Tibial artery (tissue), 4 donors: ENCODE measurements at regions not wholly inside any gene's neighbourhood (a gene's known extent, or its start where the extent isn't known, plus 50 kb on each side); places are given as distances from the start of the nearest gene placed in this dataset.
"Not testable (repeated sequence)": the region's sequence is repeated elsewhere in the genome, so short reads cannot be mapped to it uniquely, and the experiment has no call there.

Experiments
- DNase-seq, 2 donors: peaks; one replicate each; pipeline ENCODE4 v3.0.0-alpha.2; 2019
- H3K27ac ChIP-seq, 2 donors: fragments of 200-600 bp; sonication (generic) in 1 of 2; 1 replicate in 1 of 2; 2 replicates in 1 of 2; pipeline ENCODE4 v1.5.1; 2018 to 2019; ENCODE audit warnings: mild to moderate bottlenecking in 1 of 2
- H3K27me3 ChIP-seq, 2 donors: fragments of 200-600 bp; sonication (generic) in 1 of 2; one replicate each; pipeline versions ENCODE4 v1.5.1 to v1.6.0; 2016 to 2019
- H3K36me3 ChIP-seq, 3 donors: fragments of 200-600 bp; sonication (generic) in 2 of 3; one replicate each; pipeline ENCODE4 v1.5.1; 2016 to 2019; ENCODE audit warnings: mild to moderate bottlenecking in 2 of 3
- H3K4me1 ChIP-seq, 4 donors: fragments of 200-600 bp; sonication (generic) in 2 of 4; 1 replicate in 3 of 4; 2 replicates in 1 of 4; pipeline ENCODE4 v1.5.1; 2016 to 2019
- H3K4me3 ChIP-seq, 2 donors: fragments of 200-600 bp; sonication (generic) in 1 of 2; 1 replicate in 1 of 2; 2 replicates in 1 of 2; pipeline ENCODE4 v1.5.1; 2018 to 2019; ENCODE audit warnings: mild to moderate bottlenecking in 2 of 2
- H3K9me3 ChIP-seq, 3 donors: fragments of 200-600 bp; sonication (generic) in 1 of 3; one replicate each; pipeline ENCODE4 v1.5.1; 2016 to 2019
- intact Hi-C: fragments of 100-400 bp; cut with DNase I; formaldehyde crosslinking; loops from one replicate; pipeline ENCODE4 v1.15.0; 2023; ENCODE audit warnings: low total_unique reads
- TF ChIP-seq, protein P1 (sequence below), 2 experiments: fragments of 200-600 bp in 1 of 2; fragments of 450-650 bp in 1 of 2; IDR thresholded peaks; one replicate each; pipeline ENCODE4 v1.5.1; 2017 to 2019; ENCODE audit warnings: antibody characterized with exemption in 2 of 2, mild to moderate bottlenecking in 1 of 2, moderate library complexity in 1 of 2

DNA sequence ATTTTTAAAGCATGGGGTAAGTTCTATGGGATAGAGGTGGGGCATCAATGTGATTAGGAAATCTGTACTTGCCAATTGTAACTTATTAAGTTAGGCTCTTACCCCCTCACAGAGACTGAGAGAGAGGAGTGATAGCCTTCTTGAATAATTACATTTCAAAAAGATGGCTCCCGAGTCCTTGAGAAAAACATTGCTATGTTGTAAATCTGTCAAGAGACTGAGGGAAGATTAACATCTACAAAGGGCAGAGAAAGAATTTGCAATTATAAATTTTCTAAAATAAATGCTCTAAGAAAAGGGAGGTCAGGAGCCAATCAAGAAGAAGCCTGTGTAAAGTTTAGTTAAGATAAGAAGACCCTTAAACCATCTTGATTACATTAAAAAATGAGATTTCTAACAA is 1570.8 kb downstream of the OLFM4 start:
- intact Hi-C loops, result no loop called here
- no peak for DNase-seq
- Histone ChIP-seq H3K4me3 (no peak overlapping the region), H3K4me1 (no peaks in the 10 kb centered on the region), H3K27me3 (no peaks in the 10 kb centered on the region), H3K27ac (no peak overlapping the region), H3K36me3 (no peaks in the 10 kb centered on the region), H3K9me3 (no peaks in the 10 kb centered on the region)
- TF ChIP-seq, protein P1, sequence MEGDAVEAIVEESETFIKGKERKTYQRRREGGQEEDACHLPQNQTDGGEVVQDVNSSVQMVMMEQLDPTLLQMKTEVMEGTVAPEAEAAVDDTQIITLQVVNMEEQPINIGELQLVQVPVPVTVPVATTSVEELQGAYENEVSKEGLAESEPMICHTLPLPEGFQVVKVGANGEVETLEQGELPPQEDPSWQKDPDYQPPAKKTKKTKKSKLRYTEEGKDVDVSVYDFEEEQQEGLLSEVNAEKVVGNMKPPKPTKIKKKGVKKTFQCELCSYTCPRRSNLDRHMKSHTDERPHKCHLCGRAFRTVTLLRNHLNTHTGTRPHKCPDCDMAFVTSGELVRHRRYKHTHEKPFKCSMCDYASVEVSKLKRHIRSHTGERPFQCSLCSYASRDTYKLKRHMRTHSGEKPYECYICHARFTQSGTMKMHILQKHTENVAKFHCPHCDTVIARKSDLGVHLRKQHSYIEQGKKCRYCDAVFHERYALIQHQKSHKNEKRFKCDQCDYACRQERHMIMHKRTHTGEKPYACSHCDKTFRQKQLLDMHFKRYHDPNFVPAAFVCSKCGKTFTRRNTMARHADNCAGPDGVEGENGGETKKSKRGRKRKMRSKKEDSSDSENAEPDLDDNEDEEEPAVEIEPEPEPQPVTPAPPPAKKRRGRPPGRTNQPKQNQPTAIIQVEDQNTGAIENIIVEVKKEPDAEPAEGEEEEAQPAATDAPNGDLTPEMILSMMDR (IDR thresholded peaks at IDR 0.05), result no peak

DNA sequence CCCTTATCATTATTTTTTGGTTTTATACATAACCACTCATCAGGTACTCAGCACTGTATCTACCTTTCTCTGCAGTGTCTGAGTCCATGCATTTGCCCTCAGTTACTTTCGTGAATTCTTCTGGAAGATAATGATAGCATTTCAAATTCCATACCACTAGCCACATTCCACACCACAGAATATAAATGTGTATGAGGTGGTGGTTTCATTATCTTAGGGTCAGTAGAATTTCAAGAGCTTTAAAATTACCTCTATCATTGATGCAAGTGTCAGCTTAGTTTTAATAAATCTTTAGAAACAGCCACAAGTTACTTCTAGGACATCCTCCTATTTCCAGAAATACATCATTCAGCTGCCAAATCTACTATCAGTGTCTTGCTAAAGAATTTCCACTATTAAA is 1578.3 kb downstream of the OLFM4 start:
- TF ChIP-seq, protein P1 (IDR thresholded peaks at IDR 0.05), result no peak
- no peaks in the 10 kb centered on the region for H3K9me3 ChIP-seq
- DNase-seq, result no peak
- no peak overlapping the region for H3K27ac ChIP-seq
- H3K4me3 ChIP-seq, result no peak overlapping the region
- no peaks in the 10 kb centered on the region for H3K27me3 ChIP-seq
- H3K4me1 ChIP-seq, result no peaks in the 10 kb centered on the region
- H3K36me3 ChIP-seq, result no peaks in the 10 kb centered on the region
- intact Hi-C loops, result no loop called here

DNA sequence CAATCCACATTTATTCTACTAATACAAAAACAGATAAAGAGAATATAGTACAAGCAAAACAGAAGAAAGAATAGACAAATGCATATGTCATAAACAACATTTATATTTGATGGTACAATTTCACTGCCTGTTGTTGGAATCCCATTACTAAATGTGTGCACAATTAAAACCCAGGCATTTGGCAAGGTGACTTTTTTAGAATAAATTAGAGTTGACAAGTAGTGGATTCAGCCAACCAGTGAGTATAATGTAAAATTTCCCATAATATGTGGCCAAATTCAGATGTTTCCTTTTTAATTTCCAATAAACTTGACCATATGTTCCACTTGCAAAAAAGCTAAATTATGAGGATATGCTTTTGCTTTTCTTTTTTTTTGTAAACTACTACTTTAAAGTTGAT is 1578.8 kb downstream of the OLFM4 start:
- no peak for DNase-seq
- no peak overlapping the region for H3K4me3 ChIP-seq
- no peaks in the 10 kb centered on the region for H3K27me3 ChIP-seq
- no peaks in the 10 kb centered on the region for H3K36me3 ChIP-seq
- H3K4me1 ChIP-seq, result no peaks in the 10 kb centered on the region
- no peaks in the 10 kb centered on the region for H3K9me3 ChIP-seq
- no peak overlapping the region for H3K27ac ChIP-seq
- TF ChIP-seq, protein P1 (IDR thresholded peaks at IDR 0.05), result no peak
- intact Hi-C loops, result no loop called here

DNA sequence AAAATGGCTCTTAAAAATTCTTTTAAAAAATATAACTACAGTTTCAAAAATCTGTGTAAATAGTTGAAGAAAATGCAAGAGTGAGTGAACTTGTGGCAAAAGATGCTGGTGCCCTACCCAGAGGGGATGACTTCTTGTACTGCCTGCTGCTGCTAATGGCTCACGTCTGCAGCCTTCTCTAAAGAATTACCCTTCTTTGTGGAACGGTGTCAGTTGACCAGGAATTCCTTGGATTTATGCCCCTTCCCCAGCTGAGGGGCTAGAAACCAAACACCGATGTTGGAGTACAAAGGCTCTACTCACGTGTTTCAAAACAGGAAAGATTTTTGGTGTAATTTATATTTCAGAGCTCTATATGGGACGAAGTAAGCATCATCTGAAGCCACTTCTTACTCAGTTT is 1582.8 kb downstream of the OLFM4 start:
- TF ChIP-seq, protein P1 (IDR thresholded peaks at IDR 0.05), result no peak
- intact Hi-C loops, result no loop called here
- H3K4me1 ChIP-seq, result no peaks in the 10 kb centered on the region
- no peaks in the 10 kb centered on the region for H3K36me3 ChIP-seq
- H3K9me3 ChIP-seq, result no peaks in the 10 kb centered on the region
- no peak for DNase-seq
- H3K27ac ChIP-seq, result no peak overlapping the region
- H3K27me3 ChIP-seq, result no peaks in the 10 kb centered on the region
- H3K4me3 ChIP-seq, result no peak overlapping the region

DNA sequence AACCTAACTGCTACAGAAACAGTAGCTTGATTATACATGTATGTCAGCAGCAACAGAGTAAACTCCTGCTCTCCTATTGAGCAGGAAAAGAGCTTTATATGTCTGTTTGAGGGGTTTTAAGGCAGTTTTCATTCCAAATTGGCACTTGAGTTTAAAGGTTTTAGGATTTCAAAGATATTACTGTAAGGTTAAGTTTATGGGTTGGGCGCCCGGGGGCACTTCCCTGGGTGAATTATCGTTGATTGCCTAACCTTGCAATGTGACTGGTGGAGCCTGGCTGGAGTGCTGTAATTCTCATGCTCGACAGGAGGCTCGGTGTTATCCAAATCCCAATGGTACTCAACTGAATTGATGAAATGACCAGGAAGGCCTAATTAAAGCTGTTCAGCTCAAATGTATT is 1586.1 kb downstream of the OLFM4 start:
- no peaks in the 10 kb centered on the region for H3K9me3 ChIP-seq
- no peaks in the 10 kb centered on the region for H3K36me3 ChIP-seq
- H3K27ac ChIP-seq, result no peak overlapping the region
- H3K4me3 ChIP-seq, result no peak overlapping the region
- intact Hi-C loops, result no loop called here
- H3K27me3 ChIP-seq, result no peaks in the 10 kb centered on the region
- no peak for DNase-seq
- TF ChIP-seq, protein P1 (IDR thresholded peaks at IDR 0.05), result no peak
- no peaks in the 10 kb centered on the region for H3K4me1 ChIP-seq

DNA sequence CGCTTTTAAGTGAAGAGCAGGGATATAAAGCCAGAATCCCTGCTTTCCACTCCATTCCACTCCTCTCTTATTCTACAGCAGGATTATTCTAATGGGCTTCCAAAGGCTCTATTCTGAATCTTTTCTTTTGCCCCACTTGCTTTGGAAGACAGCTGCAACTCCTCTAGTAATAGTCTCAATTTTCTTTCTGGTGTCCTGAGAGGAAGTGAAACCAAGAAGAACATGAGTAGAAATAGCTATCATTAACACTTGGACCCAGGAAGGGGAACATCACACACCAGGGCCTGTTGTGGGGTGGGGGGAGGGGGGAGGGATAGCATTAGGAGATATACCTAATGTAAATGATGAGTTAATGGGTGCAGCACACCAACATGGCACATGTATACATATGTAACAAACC is 1597.9 kb downstream of the OLFM4 start:
- H3K27ac ChIP-seq, H3K36me3 ChIP-seq, intact Hi-C loops, H3K27me3 ChIP-seq, H3K4me1 ChIP-seq, H3K4me3 ChIP-seq, H3K9me3 ChIP-seq, DNase-seq: not testable (repeated sequence)
